LNCAP (cell line): ENCODE measurements at regions not wholly inside any gene's neighbourhood (a gene's known extent, or its start where the extent isn't known, plus 50 kb on each side); places are given as distances from the start of the nearest gene placed in this dataset.

Experiments used
- TF ChIP-seq, protein P1 (sequence below): fragments of 450-650 bp; IDR thresholded peaks from 2 replicates; pipeline ENCODE4 v1.5.1; 2017; ENCODE audit warnings: mild to moderate bottlenecking

DNA sequence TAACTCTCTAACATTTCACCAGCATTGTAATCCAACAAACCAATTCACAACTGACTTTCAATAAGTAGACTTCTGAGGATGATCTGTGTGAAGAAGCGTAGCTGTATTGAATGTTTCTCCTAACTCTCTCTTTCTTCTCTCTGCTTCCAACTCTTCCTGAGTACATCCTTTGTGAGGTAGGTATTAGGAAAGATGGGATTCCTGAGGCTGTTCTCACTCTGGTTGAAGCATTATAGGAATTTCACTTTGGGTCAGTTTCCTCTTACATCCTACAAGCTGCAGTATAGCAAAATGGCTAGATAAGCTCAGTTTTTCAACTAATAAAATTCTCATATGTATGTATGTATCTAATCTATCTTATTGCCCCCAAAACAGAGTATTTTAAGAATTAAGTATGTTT, 702.8 kb downstream of the CETN3 start:
- TF ChIP-seq, protein P1, sequence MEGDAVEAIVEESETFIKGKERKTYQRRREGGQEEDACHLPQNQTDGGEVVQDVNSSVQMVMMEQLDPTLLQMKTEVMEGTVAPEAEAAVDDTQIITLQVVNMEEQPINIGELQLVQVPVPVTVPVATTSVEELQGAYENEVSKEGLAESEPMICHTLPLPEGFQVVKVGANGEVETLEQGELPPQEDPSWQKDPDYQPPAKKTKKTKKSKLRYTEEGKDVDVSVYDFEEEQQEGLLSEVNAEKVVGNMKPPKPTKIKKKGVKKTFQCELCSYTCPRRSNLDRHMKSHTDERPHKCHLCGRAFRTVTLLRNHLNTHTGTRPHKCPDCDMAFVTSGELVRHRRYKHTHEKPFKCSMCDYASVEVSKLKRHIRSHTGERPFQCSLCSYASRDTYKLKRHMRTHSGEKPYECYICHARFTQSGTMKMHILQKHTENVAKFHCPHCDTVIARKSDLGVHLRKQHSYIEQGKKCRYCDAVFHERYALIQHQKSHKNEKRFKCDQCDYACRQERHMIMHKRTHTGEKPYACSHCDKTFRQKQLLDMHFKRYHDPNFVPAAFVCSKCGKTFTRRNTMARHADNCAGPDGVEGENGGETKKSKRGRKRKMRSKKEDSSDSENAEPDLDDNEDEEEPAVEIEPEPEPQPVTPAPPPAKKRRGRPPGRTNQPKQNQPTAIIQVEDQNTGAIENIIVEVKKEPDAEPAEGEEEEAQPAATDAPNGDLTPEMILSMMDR = no peak

DNA sequence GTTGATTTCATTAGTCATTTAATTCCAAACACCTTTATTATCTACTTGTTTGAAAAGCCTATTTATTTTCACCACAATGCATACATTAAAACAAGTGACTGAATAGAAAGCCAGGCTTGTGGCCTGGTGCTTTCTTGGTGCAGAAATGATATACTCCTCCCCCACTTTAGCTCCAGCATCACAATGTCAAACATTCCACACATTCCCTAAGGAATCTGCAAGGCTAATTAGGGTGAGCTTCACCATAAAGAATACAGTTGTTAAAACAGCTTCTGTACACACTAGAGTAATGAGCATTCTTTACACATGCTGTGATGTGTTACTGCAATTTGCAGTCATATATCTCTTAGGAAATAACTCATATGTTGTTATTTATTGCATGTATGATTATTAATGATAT, 705.7 kb downstream of the CETN3 start:
- TF ChIP-seq, protein P1 = no peak

- TF ChIP-seq, protein P1 = no peak
Measured at GRCh38 chr5:89698028-89698427, 711.5 kb downstream of the CETN3 start.

DNA sequence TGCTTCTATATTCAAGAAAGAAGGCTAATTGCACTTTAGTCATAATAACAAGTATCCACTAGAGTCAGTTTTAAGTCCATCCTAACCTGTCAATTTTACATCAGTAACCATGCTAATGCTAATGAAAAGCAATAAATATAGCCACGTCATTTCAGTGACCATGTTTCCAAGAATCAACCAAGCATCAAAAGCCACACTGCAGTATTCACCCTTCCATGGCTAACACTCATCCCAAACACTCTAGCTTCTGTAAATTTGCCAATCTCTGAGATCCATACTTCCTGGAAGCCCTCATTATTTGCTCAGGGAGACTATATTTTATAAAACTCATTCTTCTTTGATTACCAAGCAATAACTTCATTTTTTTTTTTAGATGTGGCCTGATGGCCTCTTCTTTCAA, 712.0 kb downstream of the CETN3 start:
- TF ChIP-seq, protein P1 = no peak

DNA sequence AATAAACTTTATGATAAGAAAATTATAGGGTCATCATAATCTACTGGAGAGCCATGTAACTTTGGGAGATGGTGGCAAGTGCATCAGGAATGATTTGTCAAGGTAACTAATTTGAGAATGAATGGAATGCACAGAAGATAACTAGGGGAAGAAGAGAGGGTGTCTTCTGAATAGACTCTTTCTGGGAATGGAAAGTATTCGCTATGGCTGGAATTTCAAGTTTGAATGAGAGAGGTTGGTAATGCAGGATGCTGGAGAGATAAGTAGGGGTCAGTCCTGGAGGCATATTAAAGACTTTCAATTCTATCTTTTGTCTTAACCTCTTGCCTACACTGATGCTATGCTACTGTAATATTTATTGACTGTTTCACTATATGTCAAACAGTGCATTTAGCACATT, 714.2 kb downstream of the CETN3 start:
- TF ChIP-seq, protein P1 = no peak

DNA sequence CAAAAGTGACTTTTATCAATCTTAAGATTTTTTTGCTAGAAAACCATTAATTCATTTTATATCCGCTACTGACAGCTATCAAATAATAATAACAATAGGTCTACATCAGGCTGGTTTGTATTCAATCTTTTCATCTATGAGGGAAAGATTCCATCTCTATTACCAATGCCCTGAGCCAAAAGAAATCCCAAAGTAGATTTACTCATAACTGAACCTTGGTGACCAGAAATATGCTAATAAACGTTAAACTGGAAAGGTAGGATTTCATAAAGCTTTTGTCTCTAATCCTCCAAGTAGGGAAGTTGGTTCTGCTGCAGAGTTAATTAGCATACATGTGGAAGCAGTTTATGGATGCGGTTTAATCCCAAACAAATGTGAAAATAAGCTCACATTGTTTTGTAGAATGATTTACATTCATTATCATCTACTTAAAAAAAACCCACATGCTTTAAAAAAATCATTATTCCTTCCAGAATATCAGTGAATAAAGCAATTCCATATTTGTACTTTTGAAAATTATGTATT, 715.5 kb downstream of the CETN3 start:
- TF ChIP-seq, protein P1 = no peak

DNA sequence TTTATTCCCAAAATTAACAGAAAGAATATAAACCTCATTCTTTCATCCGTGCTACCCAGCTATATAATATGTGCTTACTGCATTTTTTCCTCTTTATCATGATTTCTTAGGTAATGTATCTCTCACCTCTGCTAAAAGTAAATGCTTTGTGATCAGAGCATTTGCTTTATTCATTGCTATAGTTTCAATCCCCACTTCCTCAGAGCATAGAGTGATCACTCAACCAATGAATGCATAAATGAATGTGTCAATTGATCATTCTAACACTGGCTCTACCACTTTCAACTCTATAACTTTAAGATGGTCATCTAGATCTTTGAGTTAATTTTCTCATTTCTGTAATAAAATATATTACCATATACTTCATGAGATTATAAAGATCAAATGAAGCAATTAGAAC, 719.2 kb downstream of the CETN3 start:
- TF ChIP-seq, protein P1 = no peak
